ES-I3 (cell line): ENCODE measurements at regions not wholly inside any gene's neighbourhood (a gene's known extent, or its start where the extent isn't known, plus 50 kb on each side); places are given as distances from the start of the nearest gene placed in this dataset.
"Not testable (repeated sequence)": the region's sequence is repeated elsewhere in the genome, so short reads cannot be mapped to it uniquely, and the experiment has no call there.

ENCODE experiments used
- H3K36me3 ChIP-seq: 2 replicates; pipeline ENCODE4 v1.6.1; 2013; ENCODE audit warnings: mild to moderate bottlenecking, low read length, control low read depth, moderate library complexity; ENCODE audit not compliant: insufficient read depth
- H3K4me1 ChIP-seq: 2 replicates; pipeline ENCODE4 v1.6.1; 2013; ENCODE audit warnings: mild to moderate bottlenecking, control low read depth, low read length; ENCODE audit not compliant: insufficient read depth
- H3K9ac ChIP-seq: 2 replicates; pipeline ENCODE4 v1.6.1; 2013; ENCODE audit warnings: low read depth, mild to moderate bottlenecking, low read length, moderate library complexity
- H3K9me3 ChIP-seq: 2 replicates; pipeline ENCODE4 v1.6.1; 2013; ENCODE audit warnings: mild to moderate bottlenecking, low read length, moderate library complexity; ENCODE audit not compliant: control insufficient read depth, insufficient read depth

DNA sequence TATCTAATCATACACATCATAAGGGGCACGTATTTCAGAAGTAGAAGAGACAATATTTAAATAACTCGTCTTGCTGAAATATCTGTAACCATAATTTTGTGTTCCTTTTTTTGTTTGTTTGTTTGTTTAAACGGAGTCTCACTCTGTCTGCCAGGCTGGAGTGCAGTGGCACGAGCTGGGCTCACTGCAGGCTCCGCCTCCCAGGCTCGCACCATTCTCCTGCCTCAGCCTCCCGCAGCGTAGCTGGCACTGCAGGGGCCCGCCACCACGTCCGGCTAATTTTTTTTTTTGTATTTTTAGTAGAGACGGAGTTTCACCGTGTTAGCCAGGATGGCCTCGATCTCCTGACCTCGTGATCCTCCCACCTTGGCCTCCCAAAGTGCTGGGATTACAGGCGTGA lies 248.9 kb downstream of the KCNJ3 start:
- not testable (repeated sequence) for H3K36me3 ChIP-seq, H3K9me3 ChIP-seq, H3K9ac ChIP-seq
- H3K4me1 ChIP-seq: peaks cover 14% of the 10 kb centered on the region

DNA sequence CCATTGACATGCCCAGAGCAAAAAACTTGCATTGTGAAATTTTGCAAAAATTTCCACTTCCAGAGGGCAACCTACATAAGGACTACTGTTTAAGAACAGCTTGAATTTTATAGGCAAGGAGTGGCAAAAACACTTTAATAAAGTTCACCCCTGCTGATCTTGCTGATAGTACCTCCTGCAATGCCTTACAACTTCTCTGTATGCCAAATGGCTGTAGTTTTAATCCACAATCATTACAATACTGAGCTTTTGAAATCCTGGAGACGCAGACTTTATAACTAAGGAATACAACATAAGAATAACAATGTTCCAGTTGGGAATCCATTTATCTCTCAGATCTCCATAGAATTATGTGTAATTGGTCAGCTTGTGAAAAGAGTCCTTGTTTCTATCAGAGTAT lies 247.5 kb downstream of the KCNJ3 start:
- H3K36me3 ChIP-seq: no peaks in the 10 kb centered on the region
- peaks cover 14% of the 10 kb centered on the region for H3K4me1 ChIP-seq
- H3K9me3 ChIP-seq: no peaks in the 10 kb centered on the region
- no peak overlapping the region for H3K9ac ChIP-seq

DNA sequence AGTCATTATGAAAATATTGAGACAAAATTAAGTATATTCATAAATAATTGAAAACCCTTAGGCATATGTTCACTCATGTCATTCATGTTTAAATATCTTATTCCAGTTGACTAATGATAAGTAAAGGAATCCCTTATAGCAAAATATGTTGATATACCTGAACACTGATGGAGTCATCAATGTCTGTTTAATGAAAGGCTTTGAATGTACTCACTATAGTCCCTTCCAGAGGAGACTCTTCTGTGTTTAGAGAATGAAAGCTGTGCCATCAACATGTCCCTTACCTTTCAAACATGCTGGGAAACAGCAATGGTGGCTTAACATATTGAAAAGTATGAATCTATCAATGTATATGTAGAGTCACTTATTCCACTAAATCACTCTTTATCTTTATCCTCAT lies 242.9 kb downstream of the KCNJ3 start:
- H3K4me1 ChIP-seq: peaks cover 14% of the 10 kb centered on the region
- H3K36me3 ChIP-seq: no peaks in the 10 kb centered on the region
- no peaks in the 10 kb centered on the region for H3K9me3 ChIP-seq
- no peak overlapping the region for H3K9ac ChIP-seq

DNA sequence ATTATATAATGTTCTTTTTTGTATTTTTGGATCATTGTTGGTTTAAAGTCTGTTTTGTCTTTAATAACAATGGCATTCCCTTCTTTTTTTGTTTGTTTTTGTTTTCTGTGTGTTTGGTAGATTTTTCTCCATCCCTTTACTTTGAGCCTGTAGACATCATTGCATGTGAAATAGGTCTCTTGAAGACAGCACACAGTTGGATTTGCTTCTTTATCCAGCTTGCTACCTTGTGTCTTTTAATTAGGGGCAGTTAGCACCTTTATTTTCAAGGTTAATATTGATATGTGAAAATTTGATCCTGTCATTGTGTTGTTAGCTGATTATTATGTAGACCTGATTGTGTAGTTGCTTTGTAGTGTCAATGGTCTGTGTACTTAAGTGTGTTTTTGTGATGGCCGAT lies 235.7 kb downstream of the KCNJ3 start:
- Histone ChIP-seq H3K9me3 (no peaks in the 10 kb centered on the region; the same call in 1 of the 2 replicates), H3K9ac (no peak overlapping the region), H3K4me1 (no peaks in the 10 kb centered on the region), H3K36me3 (no peaks in the 10 kb centered on the region)

DNA sequence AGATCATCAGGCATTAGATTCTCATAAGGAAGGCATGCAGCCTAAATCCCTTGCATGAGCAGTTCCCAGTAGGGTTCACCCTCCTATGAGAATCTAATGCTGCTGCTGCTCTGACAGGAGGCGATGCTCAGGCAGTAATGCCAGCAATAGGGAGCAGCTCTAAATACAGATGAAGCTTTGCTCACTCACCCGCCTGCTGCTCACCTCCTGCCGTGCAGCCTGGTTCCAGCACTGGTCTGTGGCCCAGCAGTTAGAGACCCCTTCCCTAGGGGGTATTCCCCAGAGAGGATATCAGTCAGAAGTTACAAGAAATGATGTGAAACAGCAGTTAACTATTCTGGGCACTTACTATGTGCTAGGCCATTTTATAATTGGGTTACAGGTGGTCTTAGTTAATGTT lies 226.0 kb downstream of the KCNJ3 start:
- Histone ChIP-seq H3K9me3 (no peaks in the 10 kb centered on the region), H3K36me3 (no peaks in the 10 kb centered on the region), H3K4me1 (no peaks in the 10 kb centered on the region), H3K9ac (no peak overlapping the region)

DNA sequence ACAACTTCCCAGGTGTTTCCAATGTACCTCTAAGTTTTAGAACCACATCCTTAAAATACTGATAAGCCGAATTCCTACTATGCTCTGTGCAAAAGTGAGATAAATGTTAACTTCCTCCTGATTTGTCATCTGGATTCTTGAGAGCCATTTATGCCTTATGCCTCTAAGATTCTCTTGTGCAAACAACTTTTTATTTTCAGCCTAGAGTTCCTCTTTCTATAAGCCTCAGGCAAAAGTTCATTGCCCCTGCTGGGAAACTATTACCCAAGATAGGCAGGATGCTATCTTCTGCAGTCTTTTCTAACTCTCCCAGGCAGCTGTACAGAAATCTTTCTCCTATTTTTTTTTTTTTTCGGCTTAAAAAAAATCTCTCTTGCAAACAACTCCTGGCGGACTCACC lies 216.1 kb downstream of the KCNJ3 start:
- Histone ChIP-seq H3K36me3 (no peaks in the 10 kb centered on the region), H3K9ac (no peak overlapping the region), H3K4me1 (peaks cover 9% of the 10 kb centered on the region; the same call in 1 of the 2 replicates), H3K9me3 (no peaks in the 10 kb centered on the region)

DNA sequence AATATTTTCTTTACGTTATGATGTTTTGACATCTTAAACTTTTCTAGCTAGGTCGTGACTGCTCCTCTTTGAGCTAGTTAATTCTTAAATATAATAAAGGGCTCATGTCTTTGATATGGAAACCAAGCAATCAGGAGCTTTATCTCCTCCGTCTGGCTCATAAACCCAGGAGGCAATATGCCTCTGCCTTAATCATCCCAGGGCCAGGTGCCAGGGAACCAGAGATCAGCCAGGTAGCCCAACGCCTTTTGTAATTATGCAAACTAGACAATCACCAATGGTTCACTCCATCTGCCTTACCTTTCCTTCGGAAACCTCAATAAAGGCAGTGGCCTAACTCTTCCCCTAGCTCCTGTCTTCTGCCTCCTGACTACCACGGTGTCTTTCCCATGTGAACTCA lies 213.7 kb downstream of the KCNJ3 start:
- Histone ChIP-seq H3K9me3 (no peaks in the 10 kb centered on the region), H3K4me1 (peaks cover 9% of the 10 kb centered on the region; the same call in 1 of the 2 replicates), H3K9ac (no peak overlapping the region), H3K36me3 (no peaks in the 10 kb centered on the region)

DNA sequence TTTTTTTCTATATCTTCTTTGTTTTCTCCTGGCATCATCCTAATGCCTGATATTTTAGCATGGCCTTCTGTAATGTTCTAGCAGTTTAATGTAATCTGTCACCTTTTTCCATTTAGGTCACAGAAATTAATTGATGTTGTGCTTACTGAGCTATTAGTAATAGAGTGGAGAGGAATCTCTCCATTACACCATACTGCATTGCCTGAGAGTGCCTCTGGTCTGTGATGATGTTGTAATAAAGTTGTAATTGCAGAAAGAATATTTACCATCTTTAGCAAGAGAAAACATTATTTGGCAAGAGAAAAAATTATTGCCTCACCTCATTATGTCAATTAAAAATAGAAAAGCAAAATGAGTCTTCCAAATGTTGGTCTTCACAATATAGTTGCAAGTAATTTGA lies 213.2 kb downstream of the KCNJ3 start:
- Histone ChIP-seq H3K9me3 (no peaks in the 10 kb centered on the region), H3K36me3 (no peaks in the 10 kb centered on the region), H3K4me1 (peaks cover 9% of the 10 kb centered on the region; the same call in 1 of the 2 replicates), H3K9ac (no peak overlapping the region)

DNA sequence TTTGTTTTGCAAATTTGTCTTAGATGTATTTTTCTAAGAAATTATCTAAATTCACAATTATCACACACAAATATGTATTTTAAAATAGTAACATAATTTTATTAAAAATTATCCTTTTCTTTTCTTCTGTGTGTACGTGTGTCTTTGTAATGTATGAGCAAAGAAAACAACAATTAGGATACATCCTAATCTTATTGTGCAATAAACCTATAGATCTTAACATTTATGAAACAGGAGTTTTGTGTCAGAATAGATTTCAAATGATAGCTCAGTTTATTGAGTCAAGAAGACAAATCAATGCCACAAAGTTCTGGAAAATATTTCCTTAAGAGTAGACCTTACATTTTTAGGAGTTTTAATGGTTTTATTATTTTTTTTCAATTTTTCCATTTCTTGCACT lies 212.2 kb downstream of the KCNJ3 start:
- Histone ChIP-seq H3K4me1 (peaks cover 9% of the 10 kb centered on the region; the same call in 1 of the 2 replicates), H3K9ac (no peak overlapping the region), H3K9me3 (no peaks in the 10 kb centered on the region), H3K36me3 (no peaks in the 10 kb centered on the region)

DNA sequence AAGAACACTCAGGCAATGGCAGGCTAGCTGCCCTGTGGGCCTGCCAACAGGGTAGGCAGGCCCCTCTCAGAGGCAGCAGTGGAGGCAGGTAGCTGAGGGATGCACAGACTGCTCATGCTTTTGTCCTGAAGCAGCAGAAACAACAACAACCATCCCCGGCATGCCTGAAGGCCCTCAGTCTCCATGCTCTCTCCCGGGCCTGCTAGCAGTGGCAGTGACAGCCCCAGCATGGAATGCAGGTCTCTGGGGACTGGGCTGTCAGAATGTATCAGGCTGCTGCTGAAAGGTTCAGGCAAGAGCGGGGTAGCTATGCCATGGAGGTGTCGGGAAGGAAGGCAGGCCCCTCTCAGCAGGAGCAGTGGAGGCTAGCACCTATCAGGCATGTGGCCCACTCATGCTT lies 209.8 kb downstream of the KCNJ3 start:
- H3K4me1 ChIP-seq: no peaks in the 10 kb centered on the region
- H3K9me3 ChIP-seq: no peaks in the 10 kb centered on the region
- H3K36me3 ChIP-seq: no peaks in the 10 kb centered on the region
- H3K9ac ChIP-seq: no peak overlapping the region
